Ureter (tissue), 1 donor: ENCODE measurements at regions not wholly inside any gene's neighbourhood (a gene's known extent, or its start where the extent isn't known, plus 50 kb on each side); places are given as distances from the start of the nearest gene placed in this dataset.

Source experiments
- DNase-seq: peaks from one replicate; pipeline ENCODE4 v3.0.0-alpha.2; 2020; ENCODE audit warnings: low spot score
- donor health status: DM: yes; HTN: yes; CAD: no.

- DNase-seq: no peak
These were observed 332.0 kb downstream of the SPATA31D1 start for GRCh38 chr9:82320566-82320965.

GRCh38 chr9:82325907-82326306 lies 337.3 kb downstream of the SPATA31D1 start:
- no peak for DNase-seq

DNA sequence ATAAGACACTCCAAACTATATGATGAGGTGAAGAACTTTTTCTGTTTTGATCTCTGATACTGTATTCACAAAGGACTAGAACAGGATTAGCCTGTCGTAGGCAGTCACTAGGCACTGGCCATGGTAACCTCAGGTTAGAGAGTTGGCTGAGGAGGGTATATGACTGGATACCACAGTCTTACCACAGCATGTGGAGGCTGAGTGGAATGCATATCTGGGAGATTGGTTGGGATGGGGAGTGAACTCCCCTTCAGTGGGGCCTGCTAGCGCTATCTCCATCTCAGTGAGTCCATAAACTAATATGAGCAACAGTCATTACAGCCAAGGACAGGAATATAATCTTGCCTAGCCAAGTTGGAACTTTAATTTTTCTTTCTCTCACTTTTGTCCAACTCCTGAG lies 339.1 kb downstream of the SPATA31D1 start:
- DNase-seq: no peak

GRCh38 chr9:82331079-82331478 lies 342.5 kb downstream of the SPATA31D1 start:
- DNase-seq: no peak

- no peak for DNase-seq
These were observed 343.6 kb downstream of the SPATA31D1 start for GRCh38 chr9:82332018-82332773.

- DNase-seq: no peak
These were observed 344.2 kb downstream of the SPATA31D1 start for GRCh38 chr9:82332774-82333152.

DNA sequence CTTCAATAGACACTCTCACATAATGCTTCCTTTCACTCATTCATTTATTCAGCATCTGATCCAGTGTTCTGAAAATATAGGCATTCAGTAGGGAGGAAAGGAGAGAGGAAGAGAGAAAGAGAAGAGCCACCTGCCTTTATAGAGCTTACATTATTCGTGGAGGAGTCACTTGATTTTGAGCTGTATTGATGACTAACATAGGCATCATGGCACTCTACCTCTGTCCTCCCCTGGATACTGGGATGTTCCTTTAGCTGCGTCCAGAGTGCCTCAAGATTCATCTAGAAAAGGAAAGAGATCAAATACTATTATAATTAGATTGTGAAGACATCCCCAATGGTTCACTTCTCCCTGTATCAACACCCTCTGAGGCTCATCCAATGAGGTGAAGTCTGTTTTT lies 345.1 kb downstream of the SPATA31D1 start:
- no peak for DNase-seq

- no peak for DNase-seq
These were observed 345.7 kb downstream of the SPATA31D1 start for GRCh38 chr9:82334286-82334685.

DNA sequence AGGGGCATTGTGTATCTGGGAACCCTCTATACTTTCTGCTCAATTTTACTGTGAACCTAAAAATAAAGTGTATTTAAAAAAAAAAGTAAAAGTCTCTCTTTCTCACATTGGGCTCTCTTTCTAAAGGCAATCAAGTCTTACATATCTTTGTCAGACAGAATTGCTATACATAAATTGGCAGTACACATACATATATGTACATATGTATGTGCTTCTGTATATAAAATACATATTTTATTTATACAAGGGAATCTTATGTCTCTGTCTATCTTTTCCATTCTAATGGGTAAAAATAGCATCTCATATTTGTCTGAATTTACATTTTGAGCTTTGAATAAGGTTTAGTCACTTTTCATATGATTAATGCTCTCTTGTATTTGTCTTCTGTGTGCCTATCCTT lies 348.8 kb downstream of the SPATA31D1 start:
- DNase-seq: no peak

GRCh38 chr9:82342046-82342445 lies 353.5 kb downstream of the SPATA31D1 start:
- no peak for DNase-seq

- DNase-seq: no peak
These were observed 357.5 kb downstream of the SPATA31D1 start for GRCh38 chr9:82346040-82346439.

GRCh38 chr9:82353631-82354278 lies 365.2 kb downstream of the SPATA31D1 start:
- no peak for DNase-seq

DNA sequence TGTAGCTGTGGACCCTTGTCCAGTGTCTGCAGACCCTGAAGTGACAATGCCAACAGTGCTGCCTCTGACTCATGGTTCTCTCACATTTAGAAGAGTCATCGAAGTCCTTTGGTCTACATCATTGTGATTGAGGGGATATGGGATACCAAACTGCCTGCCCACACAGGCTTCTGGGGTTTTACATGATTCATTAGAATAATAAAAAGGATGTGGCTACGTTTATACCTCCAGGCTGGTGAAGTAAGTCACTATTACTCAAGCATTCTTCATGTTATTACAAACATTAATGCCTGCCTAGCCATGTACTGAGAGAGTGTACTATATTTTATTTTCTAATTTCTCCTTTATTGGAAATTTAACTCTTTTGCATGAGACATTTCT lies 365.7 kb downstream of the SPATA31D1 start:
- DNase-seq: no peak

DNA sequence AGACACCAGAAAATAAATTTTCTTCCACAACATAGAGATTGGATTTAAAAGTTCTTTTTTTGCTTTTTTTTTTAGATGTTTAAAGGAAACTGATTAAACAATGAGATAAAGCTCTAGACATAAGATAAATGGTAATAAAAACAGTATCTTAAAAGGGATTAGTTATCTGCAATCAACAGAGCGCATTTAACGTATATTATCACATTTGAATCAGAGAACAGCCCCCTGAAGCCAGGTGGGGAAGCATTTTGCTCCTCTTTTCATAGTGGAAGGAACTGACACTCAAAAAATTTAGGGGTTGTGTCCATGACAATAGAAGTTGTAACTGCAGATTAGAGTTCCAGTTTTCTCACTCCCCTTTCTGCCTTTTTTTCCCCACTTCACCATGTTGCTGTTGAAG lies 367.6 kb downstream of the SPATA31D1 start:
- DNase-seq: no peak

- DNase-seq: no peak
These were observed 368.3 kb downstream of the SPATA31D1 start for GRCh38 chr9:82356871-82357270.

GRCh38 chr9:82363198-82363597 lies 374.6 kb downstream of the SPATA31D1 start:
- no peak for DNase-seq

- DNase-seq: no peak
These were observed 375.1 kb downstream of the SPATA31D1 start for GRCh38 chr9:82363682-82364081.

GRCh38 chr9:82367016-82367415 lies 378.4 kb downstream of the SPATA31D1 start:
- no peak for DNase-seq

DNA sequence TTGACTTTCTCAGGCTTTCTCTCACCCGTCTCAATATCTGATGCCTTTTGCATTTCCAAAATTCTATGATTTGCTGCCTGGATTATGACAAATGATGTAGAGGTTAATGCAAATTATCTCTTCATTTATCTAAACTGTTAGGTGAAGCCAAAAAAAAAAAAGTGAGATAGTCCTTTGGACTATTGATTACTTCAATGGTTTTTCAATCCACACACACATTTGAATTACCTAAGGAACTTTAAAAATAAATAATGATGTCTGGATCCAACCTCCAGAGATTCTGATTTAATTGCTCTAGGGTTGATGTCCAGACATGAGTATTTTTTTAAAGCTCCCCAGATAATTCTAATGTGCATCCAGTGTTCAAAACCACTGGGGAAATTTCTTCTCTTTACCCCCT lies 379.4 kb downstream of the SPATA31D1 start:
- no peak for DNase-seq

- no peak for DNase-seq
These were observed 380.8 kb downstream of the SPATA31D1 start for GRCh38 chr9:82369251-82369945.

DNA sequence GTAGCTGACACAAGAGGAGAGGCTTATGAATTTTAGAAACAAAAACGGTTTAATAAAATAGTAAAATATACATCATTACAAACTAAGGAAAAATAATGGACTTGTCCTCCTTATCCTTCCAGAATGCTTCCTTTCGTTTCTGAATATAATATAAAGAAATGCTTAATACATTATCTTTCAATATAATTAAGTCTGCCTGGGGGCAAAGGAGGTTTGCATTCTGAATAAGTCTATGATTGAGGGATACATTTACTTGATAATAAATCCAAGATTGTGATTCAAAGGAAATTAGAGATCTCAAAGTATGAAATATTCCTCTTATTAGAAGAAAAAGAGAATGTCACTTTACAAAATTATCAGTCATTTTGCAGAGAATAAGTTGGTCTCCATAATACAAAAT lies 386.5 kb downstream of the SPATA31D1 start:
- no peak for DNase-seq

- DNase-seq: no peak
These were observed 388.2 kb downstream of the SPATA31D1 start for GRCh38 chr9:82376677-82377232.
